KMS-11 (cell line): ENCODE measurements at regions not wholly inside any gene's neighbourhood (a gene's known extent, or its start where the extent isn't known, plus 50 kb on each side); places are given as distances from the start of the nearest gene placed in this dataset.

Experiments used
- H2AFZ ChIP-seq: fragments of 200-600 bp; sonication (generic); 2 replicates; pipeline ENCODE4 v1.6.1; 2016; ENCODE audit warnings: antibody characterized with exemption, mixed run types, low read depth
- H3K27ac ChIP-seq: fragments of 200-600 bp; sonication (generic); 2 replicates; pipeline ENCODE4 v1.6.1; 2016; ENCODE audit warnings: mild to moderate bottlenecking, mixed run types
- H3K27me3 ChIP-seq: fragments of 200-600 bp; sonication (generic); 2 replicates; pipeline ENCODE4 v1.6.1; 2017; ENCODE audit warnings: mild to moderate bottlenecking, low read depth, mixed run types, moderate library complexity; ENCODE audit not compliant: insufficient read depth
- H3K36me3 ChIP-seq: fragments of 200-600 bp; sonication (generic); 2 replicates; pipeline ENCODE4 v1.6.1; 2017; ENCODE audit warnings: mild to moderate bottlenecking, mixed run types; ENCODE audit not compliant: insufficient read depth
- H3K4me1 ChIP-seq: fragments of 200-600 bp; sonication (generic); 2 replicates; pipeline ENCODE4 v1.6.1; 2016; ENCODE audit warnings: mild to moderate bottlenecking, low read depth, mixed run types; ENCODE audit not compliant: poor library complexity, severe bottlenecking
- H3K4me2 ChIP-seq: fragments of 200-600 bp; sonication (generic); 2 replicates; pipeline ENCODE4 v1.7.0; 2016; ENCODE audit warnings: mild to moderate bottlenecking, mixed run types
- H3K4me3 ChIP-seq: fragments of 200-600 bp; sonication (generic); IDR thresholded peaks from 2 replicates; pipeline ENCODE4 v1.6.1; 2017; ENCODE audit warnings: low read depth, low read length, mixed read lengths; ENCODE audit not compliant: insufficient read depth
- H3K79me2 ChIP-seq: fragments of 200-600 bp; sonication (generic); 2 replicates; pipeline ENCODE4 v1.6.1; 2016; ENCODE audit warnings: low read depth, mixed run types; ENCODE audit not compliant: insufficient read depth
- H3K9ac ChIP-seq: fragments of 200-600 bp; sonication (generic); 2 replicates; pipeline ENCODE4 v1.6.1; 2016; ENCODE audit warnings: mild to moderate bottlenecking, mixed run types
- H4K20me1 ChIP-seq: fragments of 200-600 bp; sonication (generic); 2 replicates; pipeline ENCODE4 v1.6.1; 2016; ENCODE audit warnings: mild to moderate bottlenecking, mixed run types; ENCODE audit not compliant: insufficient read depth
- CTCF ChIP-seq: fragments of 200-600 bp; sonication (generic); conservative IDR thresholded peaks from 2 replicates; pipeline ENCODE4 v1.6.1; 2017; ENCODE audit warnings: low read depth, mild to moderate bottlenecking, antibody characterized with exemption, low read length, moderate library complexity, mixed read lengths

- Histone ChIP-seq H3K79me2 (no peaks in the 10 kb centered on the region), H4K20me1 (no peaks in the 10 kb centered on the region), H3K27me3 (no peaks in the 10 kb centered on the region), H2AFZ (no peak overlapping the region), H3K4me3 (no peak overlapping the region), H3K36me3 (no peaks in the 10 kb centered on the region), H3K4me2 (no peak overlapping the region), H3K9ac (no peak overlapping the region), H3K4me1 (no peaks in the 10 kb centered on the region), H3K27ac (no peak overlapping the region)
- no peak for TF ChIP-seq CTCF
Observed at GRCh38 chr7:25455683-25456251, 227.5 kb upstream of the NPVF start.

GRCh38 chr7:25456467-25457171 is 228.3 kb upstream of the NPVF start:
- Histone ChIP-seq H3K36me3 (no peaks in the 10 kb centered on the region), H4K20me1 (no peaks in the 10 kb centered on the region), H3K9ac (no peak overlapping the region), H3K27ac (no peak overlapping the region), H3K79me2 (no peaks in the 10 kb centered on the region), H3K4me3 (no peak overlapping the region), H3K4me2 (no peak overlapping the region), H2AFZ (no peak overlapping the region), H3K27me3 (no peaks in the 10 kb centered on the region), H3K4me1 (no peaks in the 10 kb centered on the region)
- TF ChIP-seq CTCF, result no peak

- TF ChIP-seq CTCF, result no peak
- Histone ChIP-seq H3K79me2 (no peaks in the 10 kb centered on the region), H3K9ac (no peak overlapping the region), H3K36me3 (no peaks in the 10 kb centered on the region), H2AFZ (no peak overlapping the region), H3K27me3 (no peaks in the 10 kb centered on the region), H4K20me1 (no peaks in the 10 kb centered on the region), H3K4me2 (no peak overlapping the region), H3K27ac (no peak overlapping the region), H3K4me1 (no peaks in the 10 kb centered on the region), H3K4me3 (no peak overlapping the region)
Observed at GRCh38 chr7:25459057-25459456, 230.8 kb upstream of the NPVF start.

GRCh38 chr7:25460433-25460832 is 232.1 kb upstream of the NPVF start:
- Histone ChIP-seq H3K27me3 (no peaks in the 10 kb centered on the region), H4K20me1 (no peaks in the 10 kb centered on the region), H3K79me2 (no peaks in the 10 kb centered on the region), H3K4me2 (no peak overlapping the region), H3K36me3 (no peaks in the 10 kb centered on the region), H3K4me1 (no peaks in the 10 kb centered on the region), H3K9ac (no peak overlapping the region), H3K27ac (no peak overlapping the region), H2AFZ (no peak overlapping the region), H3K4me3 (no peak overlapping the region)
- TF ChIP-seq CTCF, result no peak
